GM21619 (cell line): ENCODE measurements at regions not wholly inside any gene's neighbourhood (a gene's known extent, or its start where the extent isn't known, plus 50 kb on each side); places are given as distances from the start of the nearest gene placed in this dataset.
A peak's percentile ranks its signal among the peaks of the same experiment; 100 is the strongest.

Experiments used
- ATAC-seq: cut with Tn5 transposase; IDR thresholded peaks from one replicate; pipeline ENCODE4 v1.9.1; 2021; ENCODE audit not compliant: unreplicated experiment

GRCh38 chr14:50036637-50037036 lies 79.7 kb downstream of the VCPKMT start:
- no peak for ATAC-seq

GRCh38 chr14:50037240-50037639 lies 79.1 kb downstream of the VCPKMT start:
- no peak for ATAC-seq

- no peak for ATAC-seq
These were observed 78.5 kb downstream of the VCPKMT start for GRCh38 chr14:50037852-50038251.

- peak; percentile 82 for ATAC-seq
These were observed 77.8 kb downstream of the VCPKMT start for GRCh38 chr14:50038398-50039119.

- ATAC-seq, result no peak
These were observed 77.3 kb downstream of the VCPKMT start for GRCh38 chr14:50039120-50039517.

GRCh38 chr14:50039734-50040400 lies 76.5 kb downstream of the VCPKMT start:
- ATAC-seq, result no peak

GRCh38 chr14:50040401-50040775 lies 76.0 kb downstream of the VCPKMT start:
- peak; percentile 25 for ATAC-seq

GRCh38 chr14:50040895-50041465 lies 75.4 kb downstream of the VCPKMT start:
- ATAC-seq, result no peak

- ATAC-seq, result no peak
These were observed 74.4 kb downstream of the VCPKMT start for GRCh38 chr14:50041980-50042379.

- ATAC-seq, result no peak
These were observed 72.2 kb downstream of the VCPKMT start for GRCh38 chr14:50044042-50044651.

- ATAC-seq, result peak; percentile 79
These were observed 71.2 kb downstream of the VCPKMT start for GRCh38 chr14:50045039-50045711.

GRCh38 chr14:50045837-50046236 lies 70.5 kb downstream of the VCPKMT start:
- ATAC-seq, result no peak

- peak; percentile 75 for ATAC-seq
These were observed 69.1 kb downstream of the VCPKMT start for GRCh38 chr14:50047274-50047676.

- ATAC-seq, result no peak
These were observed 67.3 kb downstream of the VCPKMT start for GRCh38 chr14:50049093-50049492.

- ATAC-seq, result no peak
These were observed 66.4 kb downstream of the VCPKMT start for GRCh38 chr14:50049703-50050570.

GRCh38 chr14:50051106-50051505 lies 65.3 kb downstream of the VCPKMT start:
- no peak for ATAC-seq

GRCh38 chr14:50051706-50052105 lies 64.7 kb downstream of the VCPKMT start:
- ATAC-seq, result no peak

GRCh38 chr14:50052517-50052916 lies 63.9 kb downstream of the VCPKMT start:
- no peak for ATAC-seq

GRCh38 chr14:50053935-50054334 lies 62.4 kb downstream of the VCPKMT start:
- no peak for ATAC-seq

GRCh38 chr14:50055461-50056228 lies 60.7 kb downstream of the VCPKMT start:
- ATAC-seq, result no peak
